ENCODE measurements at regions not wholly inside any gene's neighbourhood (a gene's known extent, or its start where the extent isn't known, plus 50 kb on each side); places are given as distances from the start of the nearest gene placed in this dataset.

DNA sequence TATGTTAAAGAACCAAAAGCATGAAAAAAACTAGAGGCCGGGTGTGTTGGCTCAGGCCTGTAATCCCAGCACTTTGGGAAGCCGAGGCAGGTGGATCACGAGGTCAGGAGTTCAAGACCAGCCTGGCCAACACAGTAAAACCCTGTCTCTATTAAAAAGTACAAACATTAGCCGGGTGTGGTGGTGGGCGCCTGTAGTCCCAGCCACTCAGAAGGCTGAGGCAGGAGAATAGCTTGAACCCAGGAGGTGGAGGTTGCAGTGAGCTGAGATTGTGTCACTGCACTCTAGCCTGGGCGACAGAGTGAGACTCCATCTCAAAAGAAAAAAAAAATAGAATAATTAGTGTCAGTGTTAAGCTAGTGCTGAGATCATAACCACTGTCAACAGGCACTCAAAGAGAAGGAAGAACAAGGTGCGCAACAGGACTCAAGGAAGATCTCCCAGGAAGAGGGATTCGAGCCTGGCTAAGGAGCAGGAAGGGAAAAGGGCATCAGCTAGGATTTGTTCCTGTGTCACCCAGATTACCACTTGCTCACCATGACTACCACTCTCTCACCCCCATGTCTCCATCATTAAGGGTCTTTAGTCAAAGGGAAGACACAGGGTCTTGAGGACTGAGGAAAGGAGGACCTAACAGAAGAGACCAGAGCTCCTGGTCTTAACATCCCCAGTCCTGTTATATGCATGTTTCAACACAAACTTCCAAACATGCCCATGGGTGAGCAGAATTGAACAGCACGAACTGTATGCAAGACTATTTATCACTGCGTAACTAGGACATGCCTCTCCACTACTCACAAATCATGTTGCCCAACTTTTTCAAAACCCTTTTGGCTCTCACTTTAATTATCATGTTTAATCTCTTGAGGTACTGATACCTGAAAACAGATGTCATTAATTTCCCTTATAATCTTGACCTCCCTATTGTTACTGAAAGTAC, 88.3 kb upstream of the PLEKHM1 start:
- TF ChIP-seq, protein P1, sequence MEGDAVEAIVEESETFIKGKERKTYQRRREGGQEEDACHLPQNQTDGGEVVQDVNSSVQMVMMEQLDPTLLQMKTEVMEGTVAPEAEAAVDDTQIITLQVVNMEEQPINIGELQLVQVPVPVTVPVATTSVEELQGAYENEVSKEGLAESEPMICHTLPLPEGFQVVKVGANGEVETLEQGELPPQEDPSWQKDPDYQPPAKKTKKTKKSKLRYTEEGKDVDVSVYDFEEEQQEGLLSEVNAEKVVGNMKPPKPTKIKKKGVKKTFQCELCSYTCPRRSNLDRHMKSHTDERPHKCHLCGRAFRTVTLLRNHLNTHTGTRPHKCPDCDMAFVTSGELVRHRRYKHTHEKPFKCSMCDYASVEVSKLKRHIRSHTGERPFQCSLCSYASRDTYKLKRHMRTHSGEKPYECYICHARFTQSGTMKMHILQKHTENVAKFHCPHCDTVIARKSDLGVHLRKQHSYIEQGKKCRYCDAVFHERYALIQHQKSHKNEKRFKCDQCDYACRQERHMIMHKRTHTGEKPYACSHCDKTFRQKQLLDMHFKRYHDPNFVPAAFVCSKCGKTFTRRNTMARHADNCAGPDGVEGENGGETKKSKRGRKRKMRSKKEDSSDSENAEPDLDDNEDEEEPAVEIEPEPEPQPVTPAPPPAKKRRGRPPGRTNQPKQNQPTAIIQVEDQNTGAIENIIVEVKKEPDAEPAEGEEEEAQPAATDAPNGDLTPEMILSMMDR (IDR thresholded peaks at IDR 0.05; ENCODE audit: low read depth, low read length): no peak
- TF ChIP-seq, protein P2, sequence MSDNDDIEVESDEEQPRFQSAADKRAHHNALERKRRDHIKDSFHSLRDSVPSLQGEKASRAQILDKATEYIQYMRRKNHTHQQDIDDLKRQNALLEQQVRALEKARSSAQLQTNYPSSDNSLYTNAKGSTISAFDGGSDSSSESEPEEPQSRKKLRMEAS (IDR thresholded peaks at IDR 0.05; ENCODE audit: low read depth, low read length): no peak
- no peak for TF ChIP-seq POLR2A (IDR thresholded peaks at IDR 0.05; ENCODE audit: extremely low read depth, insufficient read length)
- TF ChIP-seq MYC (IDR thresholded peaks at IDR 0.05; ENCODE audit: low read depth, low read length): no peak
